SK-N-MC (cell line): ENCODE measurements at regions not wholly inside any gene's neighbourhood (a gene's known extent, or its start where the extent isn't known, plus 50 kb on each side); places are given as distances from the start of the nearest gene placed in this dataset.

Experiments used
- DNase-seq: peaks from one replicate; pipeline ENCODE4 v3.0.0-alpha.2; 2011; ENCODE audit warnings: low read depth, low spot score
- H3K27ac ChIP-seq: fragments of 200-600 bp; sonication (generic); 2 replicates; pipeline ENCODE4 v1.5.1; 2016; ENCODE audit warnings: mixed run types
- H3K36me3 ChIP-seq: fragments of 200-600 bp; sonication (generic); 2 replicates; pipeline ENCODE4 v1.6.1; 2017; ENCODE audit warnings: antibody characterized with exemption, low read length, mixed read lengths; ENCODE audit not compliant: insufficient read depth
- H3K4me3 ChIP-seq: fragments of 200-600 bp; sonication (generic); 2 replicates; pipeline ENCODE4 v1.5.1; 2016
- H3K9ac ChIP-seq: fragments of 200-600 bp; sonication (generic); 2 replicates; pipeline ENCODE4 v1.8.0; 2017; ENCODE audit warnings: mixed run types, mixed read lengths; ENCODE audit not compliant: insufficient read length
- H3K9me3 ChIP-seq: fragments of 200-600 bp; sonication (generic); 2 replicates; pipeline ENCODE4 v1.6.1; 2017; ENCODE audit warnings: low read depth, mild to moderate bottlenecking, antibody characterized with exemption, low read length, moderate library complexity, mixed read lengths
- EZH2 ChIP-seq: fragments of 200-600 bp; sonication (generic); IDR thresholded peaks from one replicate; pipeline ENCODE4 v1.6.1; 2017; ENCODE audit warnings: antibody characterized with exemption
- FOXP2 ChIP-seq: optimal IDR thresholded peaks from 2 replicates; pipeline ENCODE3; 2011; ENCODE audit warnings: mild to moderate bottlenecking, moderate library complexity; ENCODE audit not compliant: insufficient read depth; ENCODE audit errors: extremely low read length, control extremely low read depth
- POLR2AphosphoS5 ChIP-seq: IDR thresholded peaks from 2 replicates; pipeline ENCODE4 v1.6.1; 2012; ENCODE audit warnings: mild to moderate bottlenecking, low read depth, low read length, borderline replicate concordance

GRCh38 chr12:33551006-33551405 lies 111.4 kb upstream of the SYT10 start:
- H3K4me3 ChIP-seq, result no peak overlapping the region

GRCh38 chr12:33555128-33555527 lies 115.5 kb upstream of the SYT10 start:
- TF ChIP-seq POLR2AphosphoS5 (no peak), EZH2 (no peak), FOXP2 (no peak)
- Histone ChIP-seq H3K9me3 (no peaks in the 10 kb centered on the region), H3K36me3 (no peaks in the 10 kb centered on the region), H3K4me3 (no peak overlapping the region), H3K27ac (no peak overlapping the region), H3K9ac (no peak overlapping the region)
- DNase-seq, result no peak

More at GRCh38 chr12:33551006-33551405, 111.4 kb upstream of the SYT10 start:
- Histone ChIP-seq H3K9me3 (no peaks in the 10 kb centered on the region), H3K36me3 (no peaks in the 10 kb centered on the region), H3K27ac (no peak overlapping the region), H3K9ac (no peak overlapping the region)
- DNase-seq, result no peak
- no peak for TF ChIP-seq FOXP2

GRCh38 chr12:33560653-33561208 lies 121.1 kb upstream of the SYT10 start:
- Histone ChIP-seq H3K9ac (no peak overlapping the region), H3K36me3 (no peaks in the 10 kb centered on the region), H3K9me3 (no peaks in the 10 kb centered on the region), H3K27ac (no peak overlapping the region), H3K4me3 (no peak overlapping the region)
- TF ChIP-seq FOXP2 (no peak), POLR2AphosphoS5 (no peak), EZH2 (no peak)
- no peak for DNase-seq

- Histone ChIP-seq H3K9me3 (no peaks in the 10 kb centered on the region), H3K36me3 (no peaks in the 10 kb centered on the region), H3K27ac (no peak overlapping the region), H3K9ac (no peak overlapping the region), H3K4me3 (no peak overlapping the region)
- no peak for DNase-seq
- TF ChIP-seq POLR2AphosphoS5 (no peak), EZH2 (no peak), FOXP2 (no peak)
Measured at GRCh38 chr12:33562401-33562800, 122.8 kb upstream of the SYT10 start.

GRCh38 chr12:33566403-33566802 lies 126.8 kb upstream of the SYT10 start:
- H3K36me3 ChIP-seq, result no peaks in the 10 kb centered on the region
- no peak for DNase-seq
- H3K9ac ChIP-seq, result no peak overlapping the region
- H3K27ac ChIP-seq, result no peak overlapping the region
- no peaks in the 10 kb centered on the region for H3K9me3 ChIP-seq
- H3K4me3 ChIP-seq, result no peak overlapping the region
- TF ChIP-seq FOXP2, result no peak
- TF ChIP-seq POLR2AphosphoS5, result no peak
- TF ChIP-seq EZH2, result no peak

- DNase-seq, result no peak
- no peaks in the 10 kb centered on the region for H3K36me3 ChIP-seq
- H3K4me3 ChIP-seq, result no peak overlapping the region
- no peak overlapping the region for H3K9ac ChIP-seq
- H3K27ac ChIP-seq, result no peak overlapping the region
- H3K9me3 ChIP-seq, result no peaks in the 10 kb centered on the region
- TF ChIP-seq EZH2 (no peak), FOXP2 (no peak), POLR2AphosphoS5 (no peak)
Measured at GRCh38 chr12:33575346-33575745, 135.7 kb upstream of the SYT10 start.

GRCh38 chr12:33581613-33582122 lies 142.0 kb upstream of the SYT10 start:
- Histone ChIP-seq H3K9ac (no peak overlapping the region), H3K36me3 (no peaks in the 10 kb centered on the region), H3K4me3 (no peak overlapping the region), H3K27ac (no peak overlapping the region), H3K9me3 (no peaks in the 10 kb centered on the region)
- no peak for TF ChIP-seq POLR2AphosphoS5
- TF ChIP-seq FOXP2, result no peak
- TF ChIP-seq EZH2, result no peak
- no peak for DNase-seq

GRCh38 chr12:33586576-33586975 lies 147.0 kb upstream of the SYT10 start:
- no peak for DNase-seq
- Histone ChIP-seq H3K9ac (no peak overlapping the region), H3K36me3 (no peaks in the 10 kb centered on the region), H3K9me3 (no peaks in the 10 kb centered on the region), H3K4me3 (no peak overlapping the region), H3K27ac (no peak overlapping the region)
- TF ChIP-seq FOXP2, result no peak
- TF ChIP-seq POLR2AphosphoS5, result no peak
- no peak for TF ChIP-seq EZH2

GRCh38 chr12:33587354-33587753 lies 147.7 kb upstream of the SYT10 start:
- DNase-seq, result no peak
- Histone ChIP-seq H3K4me3 (no peak overlapping the region), H3K9me3 (no peaks in the 10 kb centered on the region), H3K27ac (no peak overlapping the region), H3K9ac (no peak overlapping the region), H3K36me3 (no peaks in the 10 kb centered on the region)
- TF ChIP-seq EZH2 (no peak), POLR2AphosphoS5 (no peak), FOXP2 (no peak)
